ENCODE measurements at regions not wholly inside any gene's neighbourhood (a gene's known extent, or its start where the extent isn't known, plus 50 kb on each side); places are given as distances from the start of the nearest gene placed in this dataset.

- TF ChIP-seq POLR2A (IDR thresholded peaks at IDR 0.05; ENCODE audit: low read depth, low read length) (no peak), TAF1 (IDR thresholded peaks at IDR 0.05; ENCODE audit: low read depth, low read length) (no peak), SPI1 (IDR thresholded peaks at IDR 0.05; ENCODE audit: low read depth, low read length) (no peak), POLR2AphosphoS5 (IDR thresholded peaks at IDR 0.05; ENCODE audit: low read depth, low read length) (no peak), POU2F2 (IDR thresholded peaks at IDR 0.05; ENCODE audit: low read depth, low read length) (no peak)
These were observed 143.4 kb downstream of the LPIN1 start for GRCh38 chr2:11889854-11890253.
